Posterior vena cava (tissue), 2 donors: ENCODE measurements at regions not wholly inside any gene's neighbourhood (a gene's known extent, or its start where the extent isn't known, plus 50 kb on each side); places are given as distances from the start of the nearest gene placed in this dataset.
"Not testable (repeated sequence)": the region's sequence is repeated elsewhere in the genome, so short reads cannot be mapped to it uniquely, and the experiment has no call there.

Experiments used
- DNase-seq: peaks from one replicate; pipeline ENCODE4 v3.0.0-alpha.2; 2020; ENCODE audit warnings: low spot score
- intact Hi-C, 2 donors: fragments of 100-400 bp; cut with DNase I; formaldehyde crosslinking; loops; one replicate each; pipeline versions ENCODE4 v1.14.1 to v1.14.2; 2022 to 2023
- donor health status: DM: yes; HTN: yes; CAD: no.
- donor health status: DM: yes; HTN: yes; CAD: no.

DNA sequence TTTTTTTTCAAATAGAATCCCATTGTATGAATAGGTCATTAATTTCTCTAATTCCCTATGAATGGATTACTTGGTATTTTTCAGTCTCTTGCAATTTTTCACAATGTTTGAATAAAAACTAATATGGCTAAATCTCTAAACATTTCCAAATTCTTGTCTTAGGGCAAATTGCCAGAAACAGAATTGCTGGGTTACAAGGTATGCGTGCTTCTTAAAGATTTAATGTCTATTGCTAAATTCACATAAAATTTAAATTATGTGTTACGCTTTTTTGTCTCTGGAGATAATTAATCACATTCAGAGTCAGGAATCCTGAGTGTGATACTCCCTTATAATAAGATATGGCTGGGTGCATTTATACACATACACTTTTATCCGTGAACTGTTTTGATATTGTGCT is 264.5 kb upstream of the TBL1XR1 start:
- no peak for DNase-seq
- intact Hi-C loops, result no loop called here

DNA sequence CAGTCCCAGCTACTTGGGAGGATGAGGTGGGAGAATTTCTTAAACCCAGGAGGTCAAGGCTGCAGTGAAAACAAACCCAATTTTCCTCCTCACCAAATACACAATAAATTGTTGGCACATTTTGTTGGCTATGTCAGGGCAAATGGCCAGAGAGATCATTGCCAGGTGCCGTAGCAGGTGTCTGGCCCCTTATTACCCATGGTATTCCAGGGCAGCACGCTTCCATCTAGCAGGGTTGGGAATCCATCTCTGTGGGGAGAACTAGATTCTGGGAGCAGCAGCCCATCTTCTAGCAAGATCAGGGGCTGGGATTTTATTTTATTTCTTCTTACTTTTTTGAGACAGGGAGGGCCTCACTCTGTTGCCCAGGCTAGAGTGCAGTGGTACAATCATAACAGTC is 266.1 kb upstream of the TBL1XR1 start:
- DNase-seq, intact Hi-C loops: not testable (repeated sequence)

DNA sequence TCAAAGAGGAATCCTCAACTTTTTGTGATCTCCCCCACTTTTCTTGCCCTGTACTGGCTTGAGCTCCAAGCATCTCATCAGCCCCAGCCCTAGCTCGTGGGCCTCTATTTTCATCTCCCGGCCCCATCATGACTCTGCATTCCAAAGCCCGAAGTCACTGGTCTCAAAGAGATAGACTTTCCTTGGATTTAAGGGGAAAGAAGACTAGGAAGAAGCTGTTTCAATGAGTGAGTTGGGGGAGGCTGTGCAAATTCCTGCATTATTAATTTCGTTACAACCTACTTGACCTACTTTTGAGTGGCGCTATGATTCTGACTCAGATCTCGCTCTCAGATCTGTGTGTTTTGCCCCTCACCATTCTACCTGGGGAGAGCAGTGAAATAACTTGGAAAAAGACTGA is 266.6 kb upstream of the TBL1XR1 start:
- DNase-seq, result no peak
- intact Hi-C loops, result no loop called here

DNA sequence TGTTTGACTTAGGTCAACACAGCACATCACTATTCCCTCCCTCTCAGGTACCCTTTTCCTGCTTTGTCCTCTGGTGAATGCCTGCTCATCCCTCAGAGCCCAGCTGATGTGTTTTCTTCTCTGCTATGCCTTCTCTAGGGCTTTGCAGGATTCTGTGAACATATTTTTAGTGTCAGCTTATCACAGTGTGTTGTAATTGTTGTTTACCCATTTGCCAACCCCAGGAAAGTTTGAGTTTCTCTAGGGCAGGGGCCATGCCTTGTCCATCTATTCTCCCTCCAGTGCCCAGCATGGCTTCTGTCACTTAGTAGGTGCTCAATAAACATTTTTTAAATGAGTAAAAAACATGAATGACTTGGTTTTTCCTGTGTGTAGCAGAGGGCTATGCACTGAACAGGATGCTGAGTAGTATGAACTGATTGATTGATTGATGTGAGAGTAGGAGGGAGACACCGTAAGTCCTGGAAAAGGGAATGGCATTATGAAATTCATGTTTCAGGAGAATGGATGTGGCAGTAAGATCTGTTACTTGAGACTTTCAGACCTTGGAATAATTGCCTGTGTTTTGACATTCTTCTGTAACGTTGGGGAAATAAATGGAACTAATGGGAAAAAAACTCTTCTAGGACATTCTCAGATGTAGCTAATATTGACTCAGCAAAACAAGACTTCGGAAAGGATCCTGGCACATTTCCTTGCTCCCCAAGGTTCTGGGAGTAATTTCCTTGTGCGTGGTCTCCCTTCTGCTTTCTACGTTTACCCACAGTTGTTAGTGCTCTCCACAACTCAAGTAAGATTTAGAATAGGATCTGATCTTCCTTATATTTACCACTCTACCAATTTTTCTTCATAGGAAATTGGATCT is 267.3 kb upstream of the TBL1XR1 start:
- intact Hi-C loops, result no loop called here
- no peak for DNase-seq

DNA sequence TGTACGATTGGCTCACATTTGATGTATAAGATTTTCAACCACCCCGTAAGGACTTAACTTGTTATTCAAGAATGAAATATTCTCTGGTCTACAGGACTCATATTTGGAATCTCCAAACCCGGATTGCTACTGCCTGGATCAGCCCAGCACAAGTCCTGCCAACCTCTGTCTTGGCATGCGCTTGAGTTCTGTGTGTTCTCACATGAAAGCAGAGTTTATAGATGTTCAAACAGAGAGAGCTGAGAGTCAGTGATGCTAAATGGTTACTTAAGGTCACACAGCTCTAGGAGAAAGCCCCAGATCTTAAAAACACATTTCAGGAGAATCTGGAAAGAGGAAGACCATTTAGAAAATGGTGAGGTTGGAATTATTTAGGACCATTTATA is 268.0 kb upstream of the TBL1XR1 start:
- peak; percentile 80 for DNase-seq
- intact Hi-C loops, result no loop called here

DNA sequence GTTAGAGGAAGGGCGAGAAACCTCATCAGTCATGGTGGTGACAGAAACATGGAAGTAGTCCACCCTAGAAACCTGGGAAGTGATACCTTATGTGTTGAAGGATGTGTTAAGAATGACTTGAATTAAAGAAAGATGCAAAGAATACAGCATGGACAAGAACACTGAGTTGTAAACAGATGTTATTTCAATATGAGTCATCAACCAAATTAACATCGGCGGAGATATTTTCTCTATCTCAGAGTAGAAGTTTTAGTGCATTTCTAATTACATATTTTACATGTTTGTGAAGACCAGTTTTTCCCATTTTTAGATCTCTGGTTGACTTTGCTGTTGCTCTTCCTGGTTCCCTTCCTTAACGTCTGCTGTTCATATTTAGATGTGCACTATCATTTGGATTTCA is 268.8 kb upstream of the TBL1XR1 start:
- DNase-seq, result no peak
- intact Hi-C loops, result no loop called here

DNA sequence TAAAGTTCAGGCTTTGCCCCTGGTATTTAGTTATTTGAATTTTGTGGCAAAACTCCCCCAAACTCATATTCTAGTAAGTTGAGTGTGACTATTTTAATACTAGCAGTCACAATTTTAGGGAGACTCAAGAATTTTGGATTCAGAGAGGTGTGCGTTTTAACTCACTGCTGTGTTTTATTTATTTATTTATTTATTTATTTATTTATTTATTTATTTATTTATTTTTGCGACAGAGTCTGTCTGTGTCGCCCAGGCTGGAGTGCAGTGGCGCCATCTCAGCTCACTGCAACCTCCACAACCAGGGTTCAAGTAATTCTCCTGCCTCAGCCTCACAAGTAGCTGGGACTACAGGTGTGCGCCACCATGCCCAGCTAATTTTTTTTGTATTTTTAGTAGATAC is 269.3 kb upstream of the TBL1XR1 start:
- intact Hi-C loops, DNase-seq: not testable (repeated sequence)

DNA sequence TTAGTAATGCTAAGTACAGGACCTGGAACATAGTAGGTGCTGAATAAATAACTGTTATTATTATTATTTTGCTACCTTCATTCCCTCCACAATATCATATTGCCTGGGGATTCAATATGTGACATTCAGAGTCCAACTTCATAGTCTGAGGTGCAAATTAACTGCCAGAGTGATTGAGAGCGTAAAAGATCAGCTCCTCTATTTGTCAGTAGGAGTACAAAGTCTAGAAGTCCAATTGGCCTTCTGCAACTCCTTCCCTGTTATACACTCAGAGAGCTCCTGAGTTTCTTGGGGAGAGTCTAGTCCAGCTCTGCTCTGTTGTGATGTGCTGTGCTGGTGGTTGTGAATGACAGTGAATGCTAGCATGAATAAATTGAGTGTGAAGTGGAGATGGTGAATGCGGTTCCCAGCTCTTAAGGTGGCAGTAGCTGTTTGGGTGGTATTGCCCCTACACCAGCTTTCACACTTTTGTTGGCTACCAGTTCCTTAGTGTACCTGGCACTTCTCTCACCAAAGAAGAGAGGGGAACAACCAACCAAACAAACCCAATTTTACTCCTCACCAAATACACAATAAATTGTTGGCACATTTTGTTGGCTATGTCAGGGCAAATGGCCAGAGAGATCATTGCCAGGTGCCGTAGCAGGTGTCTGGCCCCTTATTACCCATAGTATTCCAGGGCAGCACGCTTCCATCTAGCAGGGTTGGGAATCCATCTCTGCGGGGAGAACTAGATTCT is 270.1 kb upstream of the TBL1XR1 start:
- intact Hi-C loops, result no loop called here
- no peak for DNase-seq

DNA sequence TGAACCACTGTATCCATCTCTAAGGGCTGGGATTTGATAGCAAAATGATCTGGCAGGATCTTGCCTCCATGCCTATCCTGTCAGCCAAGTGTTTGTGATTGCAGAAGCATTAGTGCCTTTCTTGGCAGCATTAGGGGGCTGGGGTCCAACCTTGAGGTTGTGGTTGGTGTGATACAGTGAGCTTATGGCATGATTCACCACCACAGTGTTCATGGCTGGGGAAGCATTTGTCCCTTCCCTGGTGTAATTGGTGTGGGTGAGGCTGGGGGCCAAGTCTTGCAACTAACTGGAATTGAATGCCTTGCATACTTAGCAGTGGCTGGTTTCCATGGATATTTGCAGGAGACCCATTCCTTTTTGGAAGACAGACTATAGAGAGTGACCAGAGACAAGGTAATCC is 271.0 kb upstream of the TBL1XR1 start:
- intact Hi-C loops, result no loop called here

DNA sequence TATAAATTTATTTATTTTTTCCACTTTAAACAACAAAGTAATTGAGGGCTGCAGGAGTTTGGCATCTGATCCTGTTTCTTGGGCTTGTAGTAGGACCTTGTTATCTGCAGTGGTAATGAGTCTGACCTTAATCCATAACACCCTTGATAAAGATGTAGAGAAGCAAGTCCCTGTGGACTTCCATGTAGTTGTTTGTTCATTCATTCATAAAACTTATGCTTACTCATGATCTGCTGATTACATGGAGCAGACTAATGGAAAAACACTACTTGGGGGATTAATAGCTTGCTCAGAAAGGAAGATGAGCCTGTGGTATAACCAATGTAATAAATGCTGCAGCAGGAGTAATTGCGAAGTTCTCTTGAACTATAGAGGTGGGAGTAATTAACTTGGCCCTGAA is 271.5 kb upstream of the TBL1XR1 start:
- intact Hi-C loops, result no loop called here
- DNase-seq, result no peak

More for the DNA sequence above, 271.0 kb upstream of the TBL1XR1 start:
- peak; percentile 91 for DNase-seq

DNA sequence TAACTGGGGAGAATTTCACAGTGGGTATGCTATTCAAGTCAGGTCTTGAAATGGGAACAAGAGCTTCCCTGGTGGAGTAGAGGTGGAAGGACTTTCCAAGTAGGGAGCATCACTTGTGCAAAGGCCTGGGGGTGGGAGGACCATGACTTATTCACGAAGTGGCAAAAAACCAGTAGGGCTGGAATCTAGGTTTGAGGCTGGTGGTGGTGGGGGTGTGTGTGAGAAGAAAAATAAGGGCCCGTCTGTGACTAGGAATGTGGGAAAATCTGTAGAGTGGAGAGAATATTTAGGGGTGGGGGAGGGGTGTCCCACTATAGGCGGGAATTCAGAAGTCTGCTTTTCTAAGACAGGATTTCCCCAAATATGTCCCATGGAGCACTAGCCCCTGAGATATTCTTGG is 271.9 kb upstream of the TBL1XR1 start:
- intact Hi-C loops, result no loop called here
- no peak for DNase-seq

DNA sequence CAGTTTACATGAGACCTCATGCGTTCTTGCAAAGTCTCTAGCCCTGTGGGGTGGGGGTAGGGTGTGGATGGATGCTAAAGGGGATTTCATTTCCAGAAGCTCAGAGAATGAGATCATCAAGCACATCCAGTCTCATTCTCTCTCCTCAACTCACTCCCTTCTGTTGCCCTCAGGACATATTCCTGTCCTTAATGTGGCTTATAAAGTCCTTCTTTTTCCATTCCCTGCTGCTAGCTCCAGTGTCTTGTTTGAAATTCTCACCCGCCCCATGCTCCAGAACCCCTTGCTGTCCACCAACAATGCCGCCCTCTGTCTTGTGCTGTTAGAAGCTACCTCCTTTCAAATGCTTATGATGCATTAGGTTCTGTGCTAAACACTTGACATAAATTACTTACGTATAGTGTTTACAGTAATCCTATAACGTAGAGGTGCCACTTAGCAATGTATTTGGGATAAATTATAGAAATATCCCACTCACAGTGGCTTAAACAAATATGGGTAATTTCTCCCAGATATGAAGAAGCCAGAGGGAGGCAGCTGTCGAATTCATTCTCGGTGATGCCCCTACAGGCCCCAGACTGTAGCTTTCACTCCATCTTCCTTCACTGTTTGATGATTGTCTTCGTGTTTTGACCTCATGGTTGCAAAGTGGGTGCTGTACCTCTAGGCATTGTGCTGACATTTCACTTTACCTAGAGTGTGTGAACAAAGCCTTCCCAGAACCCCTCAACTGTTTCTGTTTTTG is 273.1 kb upstream of the TBL1XR1 start:
- DNase-seq, result no peak
- intact Hi-C loops, result loop anchor here in 1 of 2 donors (10.0 kb wide), 1 partner anchor 106 kb away; no protein-coding TSS in a partner anchor

DNA sequence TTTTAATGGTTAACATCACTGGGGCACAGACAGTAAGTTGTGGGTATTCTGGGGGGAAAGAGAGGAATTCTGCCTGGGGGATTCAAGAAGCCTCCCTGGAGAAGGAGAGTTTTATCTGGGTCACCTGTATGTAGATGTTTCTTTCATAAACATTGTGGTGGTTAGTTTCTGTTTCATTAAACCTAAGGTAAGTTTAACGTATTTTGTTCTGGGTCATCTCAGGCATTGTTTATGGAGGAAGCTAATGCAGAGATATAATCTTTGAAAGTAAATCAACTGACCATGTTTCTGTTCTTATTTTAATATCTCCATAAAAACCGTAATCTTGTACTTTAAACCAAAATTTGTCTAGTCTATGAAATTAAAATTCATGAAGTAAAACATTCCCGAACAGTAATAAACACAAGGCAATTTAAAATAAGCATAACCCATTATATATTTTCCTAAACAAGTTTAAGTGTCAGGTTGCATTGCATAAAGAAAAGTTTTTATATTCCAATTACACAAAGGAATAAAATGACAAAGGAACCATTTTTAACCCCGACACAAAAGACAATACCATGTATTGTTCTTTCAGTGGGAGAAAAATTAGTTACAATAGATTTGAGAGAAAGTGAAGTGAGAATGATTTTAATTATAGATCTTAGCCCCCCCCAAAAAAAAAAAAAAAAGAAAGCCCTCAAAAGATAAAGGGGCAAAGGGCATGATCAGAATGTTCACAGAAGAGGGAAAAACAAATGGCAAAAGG is 274.6 kb upstream of the TBL1XR1 start:
- DNase-seq, result no peak
- intact Hi-C loops, result loop anchor here in 1 of 2 donors (10.0 kb wide), 1 partner anchor 107 kb away; no protein-coding TSS in a partner anchor

DNA sequence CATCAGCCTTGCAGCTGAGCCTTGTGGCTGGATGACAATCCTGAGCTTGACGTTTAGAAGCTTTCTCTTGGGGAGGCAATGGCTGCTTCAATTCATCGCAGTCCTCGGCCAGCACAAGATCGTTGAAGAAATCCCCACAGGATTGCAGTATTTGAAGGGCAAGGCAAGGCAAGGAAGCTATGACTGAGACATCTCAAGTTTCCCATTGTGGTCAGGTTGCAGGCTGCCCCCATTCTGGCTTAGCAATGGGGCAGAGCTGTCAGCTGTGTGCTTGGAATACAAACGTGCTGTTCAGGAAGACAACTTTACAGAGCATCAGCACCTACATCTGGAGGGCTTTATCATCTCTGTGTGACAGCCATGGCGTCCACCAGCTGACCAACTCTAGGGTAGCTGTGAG is 275.9 kb upstream of the TBL1XR1 start:
- no peak for DNase-seq
- intact Hi-C loops, result loop anchor here in 1 of 2 donors (10.0 kb wide), 1 partner anchor 108 kb away; no protein-coding TSS in a partner anchor

DNA sequence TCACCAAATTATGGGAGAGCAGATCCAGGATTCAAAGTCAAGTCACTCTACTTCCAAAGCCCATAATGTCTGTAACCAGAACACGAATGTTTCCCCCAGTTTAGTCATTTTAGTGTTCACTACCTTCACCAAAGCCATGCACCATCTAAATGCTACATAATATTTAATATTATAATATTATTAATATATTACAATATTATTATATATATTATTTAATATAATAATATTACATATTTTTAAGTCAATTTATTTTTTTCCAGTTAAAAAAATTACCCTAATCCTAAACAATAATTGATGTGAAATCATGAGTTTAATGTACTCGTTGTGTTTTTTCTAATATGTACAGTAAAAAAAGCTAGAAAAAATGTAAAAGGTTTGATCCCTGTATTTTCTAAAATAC is 276.6 kb upstream of the TBL1XR1 start:
- DNase-seq, result no peak
- intact Hi-C loops, result loop anchor here in 1 of 2 donors (10.0 kb wide), 1 partner anchor 109 kb away; no protein-coding TSS in a partner anchor

DNA sequence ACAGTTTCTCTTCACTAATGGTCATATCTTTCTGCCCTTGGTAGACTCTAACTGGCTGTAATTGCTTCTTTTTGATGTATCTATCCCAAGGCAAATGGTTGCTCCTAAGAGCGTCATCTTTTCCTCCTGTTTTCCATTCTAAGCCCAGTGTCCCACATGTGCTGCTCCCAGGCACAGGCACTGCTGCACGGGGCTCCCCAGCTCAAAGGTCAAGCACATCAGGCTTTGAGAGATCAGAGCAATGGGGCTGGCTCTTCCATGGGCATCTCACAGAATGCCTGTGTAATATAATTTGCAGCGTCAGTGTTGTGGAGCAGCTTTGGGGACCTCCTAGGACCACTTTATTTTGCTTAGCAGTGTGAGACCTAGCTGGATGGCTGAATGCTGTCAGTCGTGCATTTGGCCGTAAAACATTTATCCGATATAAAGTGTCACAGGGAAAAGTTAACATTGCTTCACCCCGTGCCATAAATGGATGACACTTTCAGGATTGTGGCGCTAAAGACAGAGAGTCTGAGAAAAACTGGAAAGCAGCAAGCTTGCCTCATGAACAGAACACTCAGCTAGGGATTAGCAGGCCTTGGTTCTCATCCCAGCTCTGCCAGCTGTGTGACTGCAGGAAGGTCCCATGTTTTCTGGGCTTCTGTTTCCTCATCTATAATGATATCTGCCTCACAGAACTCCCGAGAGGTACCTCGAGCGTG is 277.5 kb upstream of the TBL1XR1 start:
- intact Hi-C loops, result loop anchor here in 1 of 2 donors (10.0 kb wide), 1 partner anchor 110 kb away; no protein-coding TSS in a partner anchor

DNA sequence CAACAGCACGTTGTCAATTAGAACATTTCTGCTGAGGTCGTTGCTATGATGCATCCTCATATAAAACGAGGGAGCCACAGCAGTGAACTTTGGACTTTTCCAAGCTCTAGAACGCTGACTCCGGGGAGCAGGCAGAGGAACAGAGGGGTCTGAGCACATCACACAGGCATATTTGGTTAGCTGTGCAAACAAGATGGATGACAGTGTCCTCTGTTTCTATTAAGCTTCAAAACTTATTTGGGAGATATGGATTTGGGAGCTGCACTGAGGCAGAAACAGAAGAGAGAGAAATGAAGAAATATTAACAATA is 278.0 kb upstream of the TBL1XR1 start:
- intact Hi-C loops, result loop anchor here in 1 of 2 donors (10.0 kb wide), 1 partner anchor 111 kb away; no protein-coding TSS in a partner anchor
- DNase-seq, result no peak

More for the DNA sequence above, 277.5 kb upstream of the TBL1XR1 start:
- DNase-seq, result no peak

DNA sequence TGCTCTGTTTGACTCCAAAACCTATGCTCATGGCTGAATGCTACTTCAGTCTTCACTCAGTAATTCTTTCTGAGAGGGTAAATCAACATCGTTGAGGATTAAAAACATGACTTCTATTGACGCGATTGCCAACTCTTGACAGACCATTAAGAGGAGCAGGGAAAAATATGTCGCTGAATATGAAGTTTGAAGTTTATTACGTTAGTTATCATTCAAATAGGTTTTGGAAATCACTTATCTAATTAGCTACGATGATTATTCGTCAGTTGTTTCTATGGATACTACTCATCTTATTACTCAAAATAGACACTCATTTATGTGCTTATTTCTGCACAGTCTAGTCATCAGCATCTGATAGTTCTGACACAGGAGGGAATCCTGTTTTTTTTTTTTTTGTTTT is 279.2 kb upstream of the TBL1XR1 start:
- intact Hi-C loops, result loop anchor here in 1 of 2 donors (10.0 kb wide), 1 partner anchor 112 kb away; no protein-coding TSS in a partner anchor
- DNase-seq, result no peak
